ENCODE measurements at regions not wholly inside any gene's neighbourhood (a gene's known extent, or its start where the extent isn't known, plus 50 kb on each side); places are given as distances from the start of the nearest gene placed in this dataset.

- TF ChIP-seq CTCF (IDR thresholded peaks at IDR 0.05) (no peak), POLR2AphosphoS5 (IDR thresholded peaks at IDR 0.05; ENCODE audit: low read depth, low read length) (no peak), SIN3A (IDR thresholded peaks at IDR 0.05; ENCODE audit: borderline replicate concordance, insufficient read depth, low read depth, low read length) (no peak), TCF7L2 (IDR thresholded peaks at IDR 0.05; ENCODE audit: low read depth, low read length) (no peak)
- TF ChIP-seq, protein P1, sequence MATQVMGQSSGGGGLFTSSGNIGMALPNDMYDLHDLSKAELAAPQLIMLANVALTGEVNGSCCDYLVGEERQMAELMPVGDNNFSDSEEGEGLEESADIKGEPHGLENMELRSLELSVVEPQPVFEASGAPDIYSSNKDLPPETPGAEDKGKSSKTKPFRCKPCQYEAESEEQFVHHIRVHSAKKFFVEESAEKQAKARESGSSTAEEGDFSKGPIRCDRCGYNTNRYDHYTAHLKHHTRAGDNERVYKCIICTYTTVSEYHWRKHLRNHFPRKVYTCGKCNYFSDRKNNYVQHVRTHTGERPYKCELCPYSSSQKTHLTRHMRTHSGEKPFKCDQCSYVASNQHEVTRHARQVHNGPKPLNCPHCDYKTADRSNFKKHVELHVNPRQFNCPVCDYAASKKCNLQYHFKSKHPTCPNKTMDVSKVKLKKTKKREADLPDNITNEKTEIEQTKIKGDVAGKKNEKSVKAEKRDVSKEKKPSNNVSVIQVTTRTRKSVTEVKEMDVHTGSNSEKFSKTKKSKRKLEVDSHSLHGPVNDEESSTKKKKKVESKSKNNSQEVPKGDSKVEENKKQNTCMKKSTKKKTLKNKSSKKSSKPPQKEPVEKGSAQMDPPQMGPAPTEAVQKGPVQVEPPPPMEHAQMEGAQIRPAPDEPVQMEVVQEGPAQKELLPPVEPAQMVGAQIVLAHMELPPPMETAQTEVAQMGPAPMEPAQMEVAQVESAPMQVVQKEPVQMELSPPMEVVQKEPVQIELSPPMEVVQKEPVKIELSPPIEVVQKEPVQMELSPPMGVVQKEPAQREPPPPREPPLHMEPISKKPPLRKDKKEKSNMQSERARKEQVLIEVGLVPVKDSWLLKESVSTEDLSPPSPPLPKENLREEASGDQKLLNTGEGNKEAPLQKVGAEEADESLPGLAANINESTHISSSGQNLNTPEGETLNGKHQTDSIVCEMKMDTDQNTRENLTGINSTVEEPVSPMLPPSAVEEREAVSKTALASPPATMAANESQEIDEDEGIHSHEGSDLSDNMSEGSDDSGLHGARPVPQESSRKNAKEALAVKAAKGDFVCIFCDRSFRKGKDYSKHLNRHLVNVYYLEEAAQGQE (IDR thresholded peaks at IDR 0.05; ENCODE audit: insufficient read depth in 1 of 2, low read depth in 2 of 2, low read length in 1 of 2): no peak
Measured at GRCh38 chr4:189786447-189786846, 154.2 kb upstream of the FRG1 start.
